ENCODE measurements at regions not wholly inside any gene's neighbourhood (a gene's known extent, or its start where the extent isn't known, plus 50 kb on each side); places are given as distances from the start of the nearest gene placed in this dataset.

GRCh38 chr14:98840091-98840490, 431.9 kb downstream of the BCL11B start:
- Mint-ChIP-seq H3K4me1 (no peaks in the 10 kb centered on the region), H3K27ac (no peak overlapping the region), H3K27me3 (ENCODE audit: low read depth) (no peaks in the 10 kb centered on the region; the same call in 1 of the 2 replicates), H3K9me3 (peaks cover 15% of the 10 kb centered on the region), H3K4me3 (no peak overlapping the region), H3K36me3 (peaks cover 3% of the 10 kb centered on the region; the same call in 1 of the 2 replicates)
- ATAC-seq: no peak
- no peak for DNase-seq (ENCODE audit: low spot score)
- ChIA-PET POLR2A (no interaction called here), CTCF (no interaction called here)
- TF ChIP-seq ZNF281 (CRISPR knock-in tag; IDR thresholded peaks at IDR 0.05) (no peak), CREB1 (CRISPR knock-in tag; IDR thresholded peaks at IDR 0.05) (no peak), AFF4 (CRISPR knock-in tag; IDR thresholded peaks at IDR 0.05; ENCODE audit: borderline replicate concordance) (no peak), SMAD3 (CRISPR knock-in tag; IDR thresholded peaks at IDR 0.05; ENCODE audit: borderline replicate concordance) (no peak), TCF7 (CRISPR knock-in tag; IDR thresholded peaks at IDR 0.05; ENCODE audit: low read depth) (no peak), ZNF671 (CRISPR knock-in tag; IDR thresholded peaks at IDR 0.05) (no peak), KAT7 (CRISPR knock-in tag; IDR thresholded peaks at IDR 0.05; ENCODE audit: borderline replicate concordance) (no peak), MXD4 (CRISPR knock-in tag; IDR thresholded peaks at IDR 0.05; ENCODE audit: borderline replicate concordance) (no peak), RORB (CRISPR knock-in tag; IDR thresholded peaks at IDR 0.05) (no peak), ZNF416 (CRISPR knock-in tag; IDR thresholded peaks at IDR 0.05) (no peak), SP1 (CRISPR knock-in tag; conservative IDR thresholded peaks at IDR 0.05) (no peak), CTCF (IDR thresholded peaks at IDR 0.05) (no peak), E2F1 (CRISPR knock-in tag; IDR thresholded peaks at IDR 0.05) (no peak), ELF4 (CRISPR knock-in tag; IDR thresholded peaks at IDR 0.05; ENCODE audit: low read depth) (no peak), ERG (CRISPR knock-in tag; IDR thresholded peaks at IDR 0.05) (no peak)

GRCh38 chr14:98840511-98840910, 431.5 kb downstream of the BCL11B start:
- Mint-ChIP-seq H3K9me3 (peaks cover 15% of the 10 kb centered on the region), H3K36me3 (peaks cover 3% of the 10 kb centered on the region; the same call in 1 of the 2 replicates), H3K4me3 (no peak overlapping the region), H3K27me3 (ENCODE audit: low read depth) (no peaks in the 10 kb centered on the region; the same call in 1 of the 2 replicates), H3K27ac (no peak overlapping the region), H3K4me1 (no peaks in the 10 kb centered on the region)
- CTCF ChIA-PET: no interaction called here
- DNase-seq (ENCODE audit: low spot score): no peak
- POLR2A ChIA-PET: no interaction called here
- no peak for ATAC-seq
- TF ChIP-seq TEAD1 (CRISPR knock-in tag; IDR thresholded peaks at IDR 0.05) (no peak), MLX (CRISPR knock-in tag; IDR thresholded peaks at IDR 0.05) (no peak), ZSCAN18 (CRISPR knock-in tag; IDR thresholded peaks at IDR 0.05) (no peak), ERG (CRISPR knock-in tag; IDR thresholded peaks at IDR 0.05) (no peak), ATF1 (CRISPR knock-in tag; IDR thresholded peaks at IDR 0.05) (no peak), IRF2 (CRISPR knock-in tag; IDR thresholded peaks at IDR 0.05; ENCODE audit: borderline replicate concordance, low read depth) (no peak), NFYB (CRISPR knock-in tag; conservative IDR thresholded peaks at IDR 0.05; ENCODE audit: low read depth) (no peak)

Data from WTC11 (cell line).